ENCODE measurements at regions not wholly inside any gene's neighbourhood (a gene's known extent, or its start where the extent isn't known, plus 50 kb on each side); places are given as distances from the start of the nearest gene placed in this dataset.

DNA sequence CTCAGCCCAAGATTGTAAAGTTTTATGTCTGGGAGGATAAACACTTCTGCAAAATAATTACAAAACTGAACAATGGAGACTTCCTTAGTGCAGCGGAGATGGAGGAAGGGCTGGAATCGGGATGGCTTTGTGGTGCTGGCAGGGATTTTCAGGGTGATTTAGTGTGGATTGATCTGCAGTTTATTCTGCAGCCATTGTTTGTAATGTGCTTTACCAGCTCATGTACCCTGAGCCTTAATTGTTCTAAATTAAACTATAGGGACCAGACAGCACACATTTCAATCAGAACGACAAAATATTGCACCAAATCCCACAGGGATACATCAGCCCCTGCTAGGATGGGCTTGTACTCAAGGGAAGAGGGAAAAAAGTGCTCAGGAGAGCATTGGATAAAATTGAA lies 103.2 kb upstream of the ONECUT1 start:
- no peak for TF ChIP-seq CTCF (IDR thresholded peaks at IDR 0.05; ENCODE audit: borderline replicate concordance, control extremely low read depth, extremely low read depth, insufficient read depth, missing control alignments)
- DNase-seq (ENCODE audit: low spot score) = no peak
- in situ Hi-C loops (cut with MboI; ENCODE audit: low sequenced_read_pairs, unreplicated experiment) = no loop called here

- TF ChIP-seq CTCF (IDR thresholded peaks at IDR 0.05; ENCODE audit: borderline replicate concordance, control extremely low read depth, extremely low read depth, insufficient read depth, missing control alignments) = no peak
- in situ Hi-C loops (cut with MboI; ENCODE audit: low sequenced_read_pairs, unreplicated experiment) = no loop called here
Measured at GRCh38 chr15:52879904-52880303, 89.8 kb upstream of the ONECUT1 start.

GRCh38 chr15:52879145-52879544 lies 89.0 kb upstream of the ONECUT1 start:
- in situ Hi-C loops (cut with MboI; ENCODE audit: low sequenced_read_pairs, unreplicated experiment) = no loop called here
- DNase-seq (ENCODE audit: low spot score) = no peak
- no peak for TF ChIP-seq CTCF (IDR thresholded peaks at IDR 0.05; ENCODE audit: borderline replicate concordance, control extremely low read depth, extremely low read depth, insufficient read depth, missing control alignments)

More at GRCh38 chr15:52879904-52880303, 89.8 kb upstream of the ONECUT1 start:
- DNase-seq (ENCODE audit: low spot score) = no peak

DNA sequence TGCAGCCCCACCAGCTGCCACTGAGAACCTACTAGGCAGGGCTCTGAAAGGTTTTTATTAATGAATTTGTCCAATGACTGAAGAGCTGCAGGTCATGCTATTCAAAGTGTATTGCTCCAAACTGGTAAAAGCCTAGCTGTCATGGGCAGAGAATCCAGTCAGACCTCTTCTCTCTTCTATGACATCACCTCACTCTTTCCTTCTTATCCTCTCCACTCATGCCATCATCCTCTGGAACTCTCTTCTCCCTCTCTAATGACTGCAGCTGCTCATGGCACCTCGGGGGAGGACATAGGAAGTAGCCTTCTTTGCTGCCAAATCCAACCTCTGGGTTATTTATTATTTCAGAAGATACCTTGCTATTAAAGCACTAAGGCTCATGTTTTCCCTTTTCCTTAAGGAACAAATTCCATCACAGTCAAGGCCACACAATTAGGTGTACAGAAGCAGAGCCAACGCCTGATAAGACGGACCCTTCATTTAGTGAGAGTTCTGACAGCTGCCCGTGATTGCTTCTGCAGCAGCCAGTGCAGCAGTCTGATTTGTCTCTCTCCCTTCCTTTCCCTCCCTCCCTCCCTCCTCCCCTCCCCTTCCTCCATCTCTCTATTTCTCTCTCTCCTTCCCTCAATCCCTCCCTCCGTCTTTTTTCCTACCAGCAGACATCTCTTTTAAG lies 87.0 kb upstream of the ONECUT1 start:
- no peak for TF ChIP-seq CTCF (IDR thresholded peaks at IDR 0.05; ENCODE audit: borderline replicate concordance, control extremely low read depth, extremely low read depth, insufficient read depth, missing control alignments)
- in situ Hi-C loops (cut with MboI; ENCODE audit: low sequenced_read_pairs, unreplicated experiment) = no loop called here
- DNase-seq (ENCODE audit: low spot score) = no peak

DNA sequence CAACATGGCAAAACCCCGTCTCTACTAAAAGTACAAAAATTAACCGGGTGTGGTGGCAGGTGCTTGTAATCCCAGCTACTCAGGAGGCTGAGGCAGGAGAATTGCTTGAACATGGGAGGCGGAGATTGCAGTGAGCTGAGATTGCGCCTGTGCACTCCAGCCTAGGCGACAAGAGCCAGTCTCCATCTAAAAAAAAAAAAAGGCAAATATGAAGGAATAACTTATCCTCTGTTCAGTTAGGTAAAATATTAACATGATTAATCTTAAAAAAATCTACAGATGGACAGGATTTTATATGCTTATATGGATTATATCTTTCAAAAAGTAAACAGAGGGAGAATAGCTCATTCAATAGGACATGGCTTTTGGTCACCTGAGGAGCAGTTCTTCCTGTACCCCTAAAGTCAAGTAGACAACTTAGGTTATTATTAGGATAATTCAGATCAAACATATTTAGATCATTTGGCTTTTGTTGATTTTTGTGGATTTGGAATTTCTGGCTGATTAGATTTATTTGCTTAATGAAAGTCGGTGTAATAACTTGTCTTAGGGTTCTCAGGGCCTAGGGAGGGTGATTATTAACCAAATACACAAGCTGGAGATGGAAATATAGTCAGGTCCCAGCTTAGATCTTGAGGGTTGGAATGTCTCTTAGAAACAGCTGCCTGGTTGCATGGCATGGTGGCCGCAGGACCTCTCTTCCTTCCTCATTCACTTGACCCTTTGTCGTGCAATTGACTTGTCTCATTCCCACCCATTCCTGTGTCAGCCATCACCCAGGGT lies 82.1 kb upstream of the ONECUT1 start:
- no peak for TF ChIP-seq CTCF (IDR thresholded peaks at IDR 0.05; ENCODE audit: borderline replicate concordance, control extremely low read depth, extremely low read depth, insufficient read depth, missing control alignments)
- in situ Hi-C loops (cut with MboI; ENCODE audit: low sequenced_read_pairs, unreplicated experiment) = no loop called here
- no peak for DNase-seq (ENCODE audit: low spot score)

GRCh38 chr15:52870015-52870414 lies 79.9 kb upstream of the ONECUT1 start:
- TF ChIP-seq CTCF (IDR thresholded peaks at IDR 0.05; ENCODE audit: borderline replicate concordance, control extremely low read depth, extremely low read depth, insufficient read depth, missing control alignments) = no peak
- in situ Hi-C loops (cut with MboI; ENCODE audit: low sequenced_read_pairs, unreplicated experiment) = no loop called here
- DNase-seq (ENCODE audit: low spot score) = no peak
